Trophoblast cell (in vitro differentiated cells and primary cell): ENCODE measurements at regions not wholly inside any gene's neighbourhood (a gene's known extent, or its start where the extent isn't known, plus 50 kb on each side); places are given as distances from the start of the nearest gene placed in this dataset.

Source experiments
- DNase-seq, 2 donors: peaks; one replicate each; pipeline ENCODE4 v3.0.0-alpha.2; 2016
- H2AFZ ChIP-seq: 2 replicates; pipeline ENCODE4 v1.6.1; 2013; ENCODE audit warnings: low read length, moderate library complexity, mild to moderate bottlenecking; ENCODE audit not compliant: insufficient read depth, poor library complexity
- H2AK5ac ChIP-seq: 2 replicates; pipeline ENCODE4 v1.6.1; 2013; ENCODE audit warnings: mild to moderate bottlenecking, low read length
- H2BK120ac ChIP-seq: 2 replicates; pipeline ENCODE4 v1.6.1; 2013; ENCODE audit warnings: low read length, mild to moderate bottlenecking, moderate library complexity; ENCODE audit not compliant: insufficient read depth, poor library complexity
- H2BK12ac ChIP-seq: 2 replicates; pipeline ENCODE4 v1.6.1; 2013; ENCODE audit warnings: mild to moderate bottlenecking, low read length, moderate library complexity
- H2BK5ac ChIP-seq: 2 replicates; pipeline ENCODE4 v1.6.1; 2013; ENCODE audit warnings: low read length, low read depth, moderate library complexity, mild to moderate bottlenecking; ENCODE audit not compliant: poor library complexity
- H3K14ac ChIP-seq: 2 replicates; pipeline ENCODE4 v1.6.1; 2013; ENCODE audit warnings: mild to moderate bottlenecking, low read length
- H3K18ac ChIP-seq: 2 replicates; pipeline ENCODE4 v1.6.1; 2013; ENCODE audit warnings: mild to moderate bottlenecking, low read length
- H3K23ac ChIP-seq: 2 replicates; pipeline ENCODE4 v1.6.1; 2013; ENCODE audit warnings: low read length
- H3K27ac ChIP-seq: 2 replicates; pipeline ENCODE4 v1.5.1; 2013; ENCODE audit warnings: low read depth, mild to moderate bottlenecking, inconsistent platforms, low read length, moderate library complexity
- H3K27me3 ChIP-seq: 2 replicates; pipeline ENCODE4 v1.6.1; 2013; ENCODE audit warnings: inconsistent platforms, mild to moderate bottlenecking, low read length, moderate library complexity; ENCODE audit not compliant: insufficient read depth
- H3K36me3 ChIP-seq, 2 experiments: 1 replicate in 1 of 2; 2 replicates in 1 of 2; pipeline ENCODE4 v1.6.1; 2013; ENCODE audit warnings: low read length in 2 of 2, mild to moderate bottlenecking in 2 of 2, moderate library complexity in 1 of 2; ENCODE audit not compliant: insufficient read depth in 2 of 2, control insufficient read depth in 1 of 2
- H3K4ac ChIP-seq: 2 replicates; pipeline ENCODE4 v1.6.1; 2013; ENCODE audit warnings: low read depth, mild to moderate bottlenecking, low read length, moderate library complexity
- H3K4me1 ChIP-seq, 2 experiments: 1 replicate in 1 of 2; 2 replicates in 1 of 2; pipeline ENCODE4 v1.6.1; 2013; ENCODE audit warnings: low read length in 2 of 2, mild to moderate bottlenecking in 2 of 2, moderate library complexity in 1 of 2; ENCODE audit not compliant: insufficient read depth in 2 of 2, control insufficient read depth in 1 of 2
- H3K4me2 ChIP-seq: 2 replicates; pipeline ENCODE4 v1.6.1; 2013; ENCODE audit warnings: inconsistent platforms, mild to moderate bottlenecking, low read length, moderate library complexity
- H3K4me3 ChIP-seq: 2 replicates; pipeline ENCODE4 v1.5.1; 2013; ENCODE audit warnings: mild to moderate bottlenecking, low read depth, low read length, inconsistent platforms
- H3K79me1 ChIP-seq: one replicate; pipeline ENCODE4 v1.6.1; 2013; ENCODE audit warnings: low read length
- H3K79me2 ChIP-seq: 2 replicates; pipeline ENCODE4 v1.6.1; 2013; ENCODE audit warnings: low read length, mild to moderate bottlenecking; ENCODE audit not compliant: control insufficient read depth, insufficient read depth, poor library complexity
- H3K9ac ChIP-seq: 2 replicates; pipeline ENCODE4 v1.6.1; 2013; ENCODE audit warnings: mild to moderate bottlenecking, low read length
- H3K9me3 ChIP-seq: 2 replicates; pipeline ENCODE4 v1.6.1; 2013; ENCODE audit warnings: low read depth, mild to moderate bottlenecking, control low read depth, inconsistent platforms, low read length; ENCODE audit not compliant: insufficient read depth
- H4K12ac ChIP-seq: 2 replicates; pipeline ENCODE4 v1.6.1; 2013; ENCODE audit warnings: low read depth, mild to moderate bottlenecking, low read length, moderate library complexity
- H4K8ac ChIP-seq: 2 replicates; pipeline ENCODE4 v1.6.1; 2013; ENCODE audit warnings: low read depth, mild to moderate bottlenecking, low read length, moderate library complexity
- H4K91ac ChIP-seq: one replicate; pipeline ENCODE4 v1.6.1; 2013; ENCODE audit warnings: low read depth, mild to moderate bottlenecking, low read length, moderate library complexity
- WGBS: extraction: QIAGEN DNeasy Blood & Tissue Kit; methylation state at CpG from one replicate; pipeline ENCODE4 v1.1.7; 2013; ENCODE audit warnings: missing lambda C conversion rate; ENCODE audit not compliant: insufficient read length, insufficient coverage; ENCODE audit errors: extremely low coverage; 5-methylcytosine and 5-hydroxymethylcytosine counted together

- Histone ChIP-seq H3K4ac (no peak overlapping the region), H3K4me2 (no peak overlapping the region), H2AK5ac (no peak overlapping the region), H4K91ac (no peak overlapping the region), H3K9ac (no peak overlapping the region), H3K36me3 (no peaks in the 10 kb centered on the region), H3K79me2 (no peaks in the 10 kb centered on the region), H2BK120ac (no peak overlapping the region), H3K27ac (no peak overlapping the region), H3K4me1 (no peaks in the 10 kb centered on the region), H3K4me3 (no peak overlapping the region), H4K8ac (no peak overlapping the region), H3K9me3 (no peaks in the 10 kb centered on the region), H2BK5ac (no peak overlapping the region), H2AFZ (no peak overlapping the region), H3K14ac (no peak overlapping the region), H3K23ac (no peak overlapping the region), H3K27me3 (no peaks in the 10 kb centered on the region), H4K12ac (no peak overlapping the region), H3K18ac (no peak overlapping the region), H3K79me1 (no peaks in the 10 kb centered on the region), H2BK12ac (no peak overlapping the region)
- no peak for DNase-seq
- no CpG with 5 or more reads among the region's 1 CpG for WGBS
Measured at GRCh38 chr13:47764817-47765216, 236.3 kb downstream of the SUCLA2 start.

- Histone ChIP-seq H2BK5ac (no peak overlapping the region), H3K23ac (no peak overlapping the region), H3K9me3 (no peaks in the 10 kb centered on the region), H3K79me1 (no peaks in the 10 kb centered on the region), H3K4me1 (no peaks in the 10 kb centered on the region), H3K4me3 (no peak overlapping the region), H3K27ac (no peak overlapping the region), H2BK12ac (no peak overlapping the region), H3K79me2 (no peaks in the 10 kb centered on the region), H3K4me2 (no peak overlapping the region), H3K27me3 (no peaks in the 10 kb centered on the region), H3K14ac (no peak overlapping the region), H4K8ac (no peak overlapping the region), H3K4ac (no peak overlapping the region), H4K91ac (no peak overlapping the region), H2AK5ac (no peak overlapping the region), H2BK120ac (no peak overlapping the region), H3K9ac (no peak overlapping the region), H2AFZ (no peak overlapping the region), H3K36me3 (no peaks in the 10 kb centered on the region), H4K12ac (no peak overlapping the region), H3K18ac (no peak overlapping the region)
- whole genome bisulfite sequencing = no CpG with 5 or more reads among the region's 4 CpGs
- no peak for DNase-seq
Measured at GRCh38 chr13:47757466-47758080, 243.5 kb downstream of the SUCLA2 start.

- H3K4ac ChIP-seq = no peak overlapping the region
- H3K27ac ChIP-seq = no peak overlapping the region
- no peak overlapping the region for H2BK5ac ChIP-seq
- no peaks in the 10 kb centered on the region for H3K4me1 ChIP-seq
- no peak overlapping the region for H3K4me2 ChIP-seq
- no peaks in the 10 kb centered on the region for H3K79me2 ChIP-seq
- H3K79me1 ChIP-seq = no peaks in the 10 kb centered on the region
- H2BK12ac ChIP-seq = no peak overlapping the region
- H3K27me3 ChIP-seq = no peaks in the 10 kb centered on the region
- H3K4me3 ChIP-seq = no peak overlapping the region
- no peak overlapping the region for H4K12ac ChIP-seq
- DNase-seq = no peak
- WGBS = no CpG with 5 or more reads among the region's 6 CpGs
- H2BK120ac ChIP-seq = no peak overlapping the region
- H4K8ac ChIP-seq = no peak overlapping the region
- no peak overlapping the region for H3K14ac ChIP-seq
- no peaks in the 10 kb centered on the region for H3K36me3 ChIP-seq
- no peak overlapping the region for H2AFZ ChIP-seq
- no peaks in the 10 kb centered on the region for H3K9me3 ChIP-seq
- no peak overlapping the region for H2AK5ac ChIP-seq
- no peak overlapping the region for H3K23ac ChIP-seq
- H3K18ac ChIP-seq = no peak overlapping the region
- H4K91ac ChIP-seq = no peak overlapping the region
- no peak overlapping the region for H3K9ac ChIP-seq
Measured at GRCh38 chr13:47747901-47748300, 253.2 kb downstream of the SUCLA2 start.

GRCh38 chr13:47726394-47726793 is 274.7 kb downstream of the SUCLA2 start:
- no peaks in the 10 kb centered on the region for H3K9me3 ChIP-seq
- H3K4me1 ChIP-seq = peaks cover 0 to 2% of the 10 kb centered on the region in 2 experiments
- H2AFZ ChIP-seq = no peak overlapping the region
- H3K4me3 ChIP-seq = no peak overlapping the region
- H4K91ac ChIP-seq = no peak overlapping the region
- H3K27me3 ChIP-seq = no peaks in the 10 kb centered on the region
- no peak overlapping the region for H2AK5ac ChIP-seq
- H2BK5ac ChIP-seq = no peak overlapping the region
- no peaks in the 10 kb centered on the region for H3K79me2 ChIP-seq
- no peak overlapping the region for H2BK120ac ChIP-seq
- no peak overlapping the region for H3K9ac ChIP-seq
- no peaks in the 10 kb centered on the region for H3K36me3 ChIP-seq
- H2BK12ac ChIP-seq = no peak overlapping the region
- DNase-seq = peak in 1 of 2 donors; percentile 76
- H3K14ac ChIP-seq = no peak overlapping the region
- H3K79me1 ChIP-seq = no peaks in the 10 kb centered on the region
- H4K8ac ChIP-seq = no peak overlapping the region
- no peak overlapping the region for H3K18ac ChIP-seq
- no CpG with 5 or more reads among the region's 5 CpGs for WGBS
- H4K12ac ChIP-seq = no peak overlapping the region
- H3K23ac ChIP-seq = no peak overlapping the region
- no peak overlapping the region for H3K4ac ChIP-seq
- no peak overlapping the region for H3K4me2 ChIP-seq
- H3K27ac ChIP-seq = no peak overlapping the region
